SK-N-SH (cell line): ENCODE measurements at regions not wholly inside any gene's neighbourhood (a gene's known extent, or its start where the extent isn't known, plus 50 kb on each side); places are given as distances from the start of the nearest gene placed in this dataset.

ENCODE experiments used
- CTCF ChIA-PET: fragments of 300-600, 350-600 bp; formaldehyde crosslinking; extraction: SDS; loops from one replicate; lab custom pipeline; 2021; lab: Yijun Ruan, JAX
- POLR2A ChIA-PET: fragments of 350-600 bp; sonication (Branson Sonifier 250); formaldehyde crosslinking; extraction: SDS; loops from one replicate; lab custom pipeline; 2020; ENCODE audit warnings: antibody characterized with exemption, inconsistent platforms; lab: Yijun Ruan, JAX
- DNase-seq: peaks from one replicate; pipeline ENCODE4 v3.0.0; 2012
- H2AFZ ChIP-seq: fragments of 200-600 bp; sonication (generic); 2 replicates; pipeline ENCODE4 v1.8.1; 2016; ENCODE audit warnings: antibody characterized with exemption, mild to moderate bottlenecking, low read depth
- H3F3A ChIP-seq: fragments of 200-600 bp; sonication (generic); replicated peaks from 2 replicates; pipeline ENCODE3; 2016; ENCODE audit warnings: antibody characterized with exemption, mild to moderate bottlenecking; ENCODE audit not compliant: insufficient read depth
- H3K27ac ChIP-seq, 2 experiments: fragments of 200-500 bp in 1 of 2; fragments of 200-600 bp in 1 of 2; sonication (Bioruptor generic) in 1 of 2; sonication (generic), shearing (Covaris generic) in 1 of 2; 2 replicates each; pipeline versions ENCODE4 v1.5.1 to v1.6.1; 2014 to 2016; ENCODE audit warnings: low read depth in 2 of 2, inconsistent platforms in 1 of 2, low read length in 1 of 2, mild to moderate bottlenecking in 1 of 2, mixed read lengths in 1 of 2
- H3K27me3 ChIP-seq: fragments of 200-600 bp; sonication (generic), shearing (Covaris generic); 2 replicates; pipeline ENCODE4 v1.6.1; 2016; ENCODE audit warnings: mixed run types; ENCODE audit not compliant: insufficient read depth
- H3K36me3 ChIP-seq, 2 experiments: fragments of 200-500 bp in 1 of 2; fragments of 200-600 bp in 1 of 2; sonication (Bioruptor generic) in 1 of 2; sonication (generic) in 1 of 2; replicated peaks in 1 of 2; 2 replicates each; pipeline versions ENCODE3 to v1.5.1; 2014 to 2016; ENCODE audit warnings: low read length in 1 of 2, mild to moderate bottlenecking in 1 of 2; ENCODE audit not compliant: insufficient read depth in 2 of 2, control insufficient read depth in 1 of 2
- H3K4me1 ChIP-seq, 2 experiments: fragments of 200-500 bp in 1 of 2; fragments of 200-600 bp in 1 of 2; sonication (Bioruptor generic) in 1 of 2; sonication (generic), shearing (Covaris generic) in 1 of 2; 2 replicates each; pipeline versions ENCODE4 v1.5.1 to v1.6.1; 2014 to 2016; ENCODE audit warnings: low read depth in 1 of 2, low read length in 1 of 2, mixed run types in 1 of 2; ENCODE audit not compliant: insufficient read depth in 2 of 2, control insufficient read depth in 1 of 2
- H3K4me2 ChIP-seq: fragments of 200-600 bp; sonication (generic), shearing (Covaris generic); 2 replicates; pipeline ENCODE4 v1.6.1; 2017; ENCODE audit warnings: mixed run types
- H3K4me3 ChIP-seq, 2 experiments: fragments of 200-500 bp in 1 of 2; fragments of 200-600 bp in 1 of 2; sonication (Bioruptor generic) in 1 of 2; sonication (generic), shearing (Covaris generic) in 1 of 2; 2 replicates each; pipeline versions ENCODE4 v1.5.1 to v1.8.1; 2014 to 2016; ENCODE audit warnings: low read depth in 2 of 2, inconsistent platforms in 1 of 2, low read length in 1 of 2, mild to moderate bottlenecking in 1 of 2, mixed read lengths in 1 of 2, moderate library complexity in 1 of 2
- H3K79me2 ChIP-seq: fragments of 200-600 bp; sonication (generic); 2 replicates; pipeline ENCODE4 v1.8.1; 2017; ENCODE audit warnings: mild to moderate bottlenecking; ENCODE audit not compliant: insufficient read depth
- H3K9ac ChIP-seq: fragments of 200-600 bp; sonication (generic); 2 replicates; pipeline ENCODE4 v1.6.1; 2017; ENCODE audit warnings: mixed run types
- H3K9me2 ChIP-seq: fragments of 200-600 bp; sonication (generic); 2 replicates; pipeline ENCODE4 v1.6.1; 2017; ENCODE audit warnings: mixed run types
- H3K9me3 ChIP-seq: fragments of 200-600 bp; sonication (generic); 2 replicates; pipeline ENCODE4 v1.6.1; 2017; ENCODE audit warnings: mixed run types, mild to moderate bottlenecking, moderate library complexity
- H4K20me1 ChIP-seq: fragments of 200-600 bp; sonication (generic); 2 replicates; pipeline ENCODE4 v1.6.1; 2017; ENCODE audit warnings: mild to moderate bottlenecking, mixed run types; ENCODE audit not compliant: insufficient read depth
- CHD2 ChIP-seq: fragments of 150-350 bp; IDR thresholded peaks from 2 replicates; pipeline ENCODE4 v1.6.1; 2018; ENCODE audit warnings: low read length; ENCODE audit not compliant: partially characterized antibody
- CTCF ChIP-seq: fragments of 200-600 bp; sonication (generic); IDR thresholded peaks from 2 replicates; pipeline ENCODE4 v1.6.1; 2017; ENCODE audit warnings: antibody characterized with exemption, mild to moderate bottlenecking, moderate library complexity
- EZH2phosphoT487 ChIP-seq: fragments of 200-600 bp; sonication (generic); IDR thresholded peaks from 2 replicates; pipeline ENCODE4 v1.6.1; 2017; ENCODE audit warnings: low read depth, mixed run types, mild to moderate bottlenecking, antibody characterized with exemption, moderate library complexity, borderline replicate concordance
- FOSL2 ChIP-seq: IDR thresholded peaks from 2 replicates; pipeline ENCODE4 v1.4.0; 2012; ENCODE audit warnings: low read depth, mild to moderate bottlenecking, moderate library complexity, borderline replicate concordance
- FOXJ3 ChIP-seq: sonication (generic); formaldehyde crosslinking; IDR thresholded peaks from 2 replicates; pipeline ENCODE4 v1.5.1; 2020; ENCODE audit warnings: mild to moderate bottlenecking, missing genetic modification reagents
- FOXM1 ChIP-seq: IDR thresholded peaks from 2 replicates; pipeline ENCODE4 v1.4.0; 2012; ENCODE audit warnings: low read depth, mild to moderate bottlenecking
- GABPA ChIP-seq: IDR thresholded peaks from 2 replicates; pipeline ENCODE4 v1.4.0; 2012; ENCODE audit warnings: low read depth, mild to moderate bottlenecking
- GATA2 ChIP-seq: sonication (generic); formaldehyde crosslinking; IDR thresholded peaks from 2 replicates; pipeline ENCODE4 v1.5.0; 2020; ENCODE audit warnings: mild to moderate bottlenecking, missing genetic modification reagents
- IRF3 ChIP-seq: fragments of 150-350 bp; IDR thresholded peaks from 2 replicates; pipeline ENCODE4 v1.6.1; 2016; ENCODE audit warnings: mild to moderate bottlenecking, low read depth, low read length
- JUND ChIP-seq: IDR thresholded peaks from 2 replicates; pipeline ENCODE4 v1.4.0; 2012
- MAX ChIP-seq: IDR thresholded peaks from 2 replicates; pipeline ENCODE4 v1.4.0; 2012; ENCODE audit warnings: low read depth
- NFIC ChIP-seq: IDR thresholded peaks from 2 replicates; pipeline ENCODE4 v1.4.0; 2012; ENCODE audit warnings: borderline replicate concordance
- NRF1 ChIP-seq: IDR thresholded peaks from 2 replicates; pipeline ENCODE4 v1.6.1; 2012; ENCODE audit warnings: low read depth, mild to moderate bottlenecking, low read length
- POLR2AphosphoS5 ChIP-seq: IDR thresholded peaks from 2 replicates; pipeline ENCODE4 v1.6.1; 2012; ENCODE audit warnings: low read depth, low read length
- RAD21 ChIP-seq: IDR thresholded peaks from 2 replicates; pipeline ENCODE4 v1.6.1; 2012; ENCODE audit warnings: mild to moderate bottlenecking, low read length
- RCOR1 ChIP-seq: fragments of 150-350 bp; IDR thresholded peaks from 2 replicates; pipeline ENCODE4 v1.6.1; 2017; ENCODE audit warnings: antibody characterized with exemption, low read length
- REST ChIP-seq: IDR thresholded peaks from 2 replicates; pipeline ENCODE4 v1.6.1; 2012; ENCODE audit warnings: mild to moderate bottlenecking, low read depth, low read length, moderate library complexity
- RFX5 ChIP-seq: IDR thresholded peaks from 2 replicates; pipeline ENCODE4 v1.6.1; 2012; ENCODE audit warnings: mild to moderate bottlenecking, improper control_type of control experiment, low read length
- RXRA ChIP-seq: IDR thresholded peaks from 2 replicates; pipeline ENCODE4 v1.4.0; 2012; ENCODE audit warnings: low read depth, mild to moderate bottlenecking, borderline replicate concordance
- SMC3 ChIP-seq: IDR thresholded peaks from 2 replicates; pipeline ENCODE4 v1.6.1; 2012; ENCODE audit warnings: low read depth, low read length, improper control_type of control experiment
- TAF1 ChIP-seq: IDR thresholded peaks from 2 replicates; pipeline ENCODE4 v1.6.1; 2012; ENCODE audit warnings: low read depth, mild to moderate bottlenecking, low read length, moderate library complexity, borderline replicate concordance
- TCF12 ChIP-seq: IDR thresholded peaks from 2 replicates; pipeline ENCODE4 v1.4.0; 2012
- YY1 ChIP-seq: IDR thresholded peaks from 2 replicates; pipeline ENCODE4 v1.4.0; 2012; ENCODE audit warnings: low read depth, mild to moderate bottlenecking
- WGBS: methylation state at CpG from one replicate; pipeline ENCODE4 v1.1.6; 2017; ENCODE audit warnings: low lambda C conversion rate; 5-methylcytosine and 5-hydroxymethylcytosine counted together
- TF ChIP-seq, protein P1 (sequence below): IDR thresholded peaks from 2 replicates; pipeline ENCODE4; 2012
- TF ChIP-seq, protein P2 (sequence below): IDR thresholded peaks from 2 replicates; pipeline ENCODE4 v1.4.0; 2012; ENCODE audit warnings: low read depth, borderline replicate concordance

GRCh38 chr3:157786211-157786610, 283.0 kb upstream of the VEPH1 start:
- Histone ChIP-seq H3F3A (peaks cover 33% of the 10 kb centered on the region), H3K9me2 (no peaks in the 10 kb centered on the region), H3K27ac (peak overlapping the region; percentile 87 to 96), H3K4me3 (peak overlapping the region in 1 of 2 experiments; percentile 23; a peak in 1 of 4 replicates), H3K9me3 (no peaks in the 10 kb centered on the region), H3K27me3 (no peaks in the 10 kb centered on the region), H2AFZ (peak overlapping the region; percentile 4; the same call in 1 of the 2 replicates), H3K79me2 (no peaks in the 10 kb centered on the region), H4K20me1 (no peaks in the 10 kb centered on the region), H3K9ac (peak overlapping the region; percentile 45; the same call in 1 of the 2 replicates), H3K4me1 (peaks cover 28 to 37% of the 10 kb centered on the region in 2 experiments), H3K36me3 (no peaks in the 10 kb centered on the region), H3K4me2 (peak overlapping the region; percentile 59)
- ChIA-PET CTCF (interaction anchor here (0.9 to 1.4 kb wide), 2 partner anchors 16 to 154 kb away, joined by 3 to 4 read pairs; no protein-coding TSS in a partner anchor), POLR2A (no interaction called here)
- no peak for DNase-seq
- 13% methylated on average over 2 of the region's 2 CpGs for WGBS
- TF ChIP-seq TCF12 (peak; percentile 99), RAD21 (no peak), NFIC (peak; percentile 98), CHD2 (no peak), NRF1 (no peak), SMC3 (no peak), POLR2AphosphoS5 (peak; percentile 86; the same call in 1 of the 2 replicates), REST (no peak), EZH2phosphoT487 (no peak), JUND (peak; percentile 94), FOXM1 (peak; percentile 87), YY1 (no peak), RFX5 (no peak), FOXJ3 (CRISPR knock-in tag) (no peak), FOSL2 (peak; percentile 94), CTCF (no peak), IRF3 (no peak), RXRA (peak; percentile 97), TAF1 (no peak; the same call in 1 of the 2 replicates), GATA2 (CRISPR knock-in tag) (no peak), GABPA (no peak), RCOR1 (no peak), MAX (peak; percentile 59)
- TF ChIP-seq, protein P1, sequence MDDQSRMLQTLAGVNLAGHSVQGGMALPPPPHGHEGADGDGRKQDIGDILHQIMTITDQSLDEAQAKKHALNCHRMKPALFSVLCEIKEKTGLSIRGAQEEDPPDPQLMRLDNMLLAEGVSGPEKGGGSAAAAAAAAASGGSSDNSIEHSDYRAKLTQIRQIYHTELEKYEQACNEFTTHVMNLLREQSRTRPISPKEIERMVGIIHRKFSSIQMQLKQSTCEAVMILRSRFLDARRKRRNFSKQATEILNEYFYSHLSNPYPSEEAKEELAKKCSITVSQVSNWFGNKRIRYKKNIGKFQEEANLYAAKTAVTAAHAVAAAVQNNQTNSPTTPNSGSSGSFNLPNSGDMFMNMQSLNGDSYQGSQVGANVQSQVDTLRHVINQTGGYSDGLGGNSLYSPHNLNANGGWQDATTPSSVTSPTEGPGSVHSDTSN: peak; percentile 90
- TF ChIP-seq, protein P2, sequence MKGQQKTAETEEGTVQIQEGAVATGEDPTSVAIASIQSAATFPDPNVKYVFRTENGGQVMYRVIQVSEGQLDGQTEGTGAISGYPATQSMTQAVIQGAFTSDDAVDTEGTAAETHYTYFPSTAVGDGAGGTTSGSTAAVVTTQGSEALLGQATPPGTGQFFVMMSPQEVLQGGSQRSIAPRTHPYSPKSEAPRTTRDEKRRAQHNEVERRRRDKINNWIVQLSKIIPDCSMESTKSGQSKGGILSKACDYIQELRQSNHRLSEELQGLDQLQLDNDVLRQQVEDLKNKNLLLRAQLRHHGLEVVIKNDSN: no peak
